Upper lobe of left lung (tissue), 6 donors: ENCODE measurements at regions not wholly inside any gene's neighbourhood (a gene's known extent, or its start where the extent isn't known, plus 50 kb on each side); places are given as distances from the start of the nearest gene placed in this dataset.
"Not testable (repeated sequence)": the region's sequence is repeated elsewhere in the genome, so short reads cannot be mapped to it uniquely, and the experiment has no call there.

ENCODE experiments used
- ATAC-seq, 2 donors: fragments of 200-7000 bp; cut with Tn5 transposase; one replicate each; pipeline ENCODE4 v1.9.1; 2022; ENCODE audit warnings: mild to moderate bottlenecking in 2 of 2, moderate library complexity in 2 of 2; ENCODE audit not compliant: low FRiP score in 2 of 2
- DNase-seq, 2 donors: peaks; one replicate each; pipeline ENCODE4 v3.0.0-alpha.2; 2019 to 2020
- H3K27ac ChIP-seq, 4 donors: fragments of 200-600 bp; sonication (generic); one replicate each; pipeline ENCODE4 v1.5.1; 2016 to 2019
- H3K27me3 ChIP-seq, 4 donors: fragments of 200-600 bp; sonication (generic); one replicate each; pipeline ENCODE4 v1.5.1; 2017 to 2019
- H3K36me3 ChIP-seq, 4 donors: fragments of 200-600 bp; sonication (generic); one replicate each; pipeline ENCODE4 v1.5.1; 2016 to 2019
- H3K4me1 ChIP-seq, 4 donors: fragments of 200-600 bp; sonication (generic); one replicate each; pipeline ENCODE4 v1.5.1; 2018 to 2019
- H3K4me3 ChIP-seq, 4 donors: fragments of 200-600 bp; sonication (generic); one replicate each; pipeline ENCODE4 v1.5.1; 2017 to 2019; ENCODE audit warnings: mild to moderate bottlenecking in 2 of 4, moderate library complexity in 1 of 4
- H3K9me3 ChIP-seq, 4 donors: fragments of 200-600 bp; sonication (generic); one replicate each; pipeline ENCODE4 v1.5.1; 2018 to 2019
- EP300 ChIP-seq, 4 donors: sonication (generic); formaldehyde crosslinking; IDR thresholded peaks; one replicate each; pipeline ENCODE4 v1.5.1; 2017; ENCODE audit warnings: antibody characterized with exemption in 4 of 4, control low read depth in 2 of 4
- POLR2A ChIP-seq, 4 donors: fragments of 450-650 bp; IDR thresholded peaks; one replicate each; pipeline ENCODE4 v1.5.1; 2016 to 2017; ENCODE audit warnings: antibody characterized with exemption in 4 of 4, mild to moderate bottlenecking in 2 of 4
- POLR2AphosphoS5 ChIP-seq, 2 donors: sonication (generic); formaldehyde crosslinking; IDR thresholded peaks; one replicate each; pipeline ENCODE4 v1.5.1; 2017; ENCODE audit warnings: antibody characterized with exemption in 2 of 2
- WGBS, 2 donors: methylation state at CpG; one replicate each; pipeline ENCODE4 v1.1.5; 2017 to 2018; 5-methylcytosine and 5-hydroxymethylcytosine counted together
- TF ChIP-seq, protein P1 (sequence below), 6 experiments: fragments of 450-650 bp in 4 of 6; fragments of 200-600 bp in 2 of 6; sonication (generic) in 2 of 6; IDR thresholded peaks; one replicate each; pipeline ENCODE4 v1.5.1; 2016 to 2019; ENCODE audit warnings: antibody characterized with exemption in 6 of 6
- donor health status: DM: no; HTN: no; CAD: no; lungs with moderate emphysema.
- donor health status: DM: no; HTN: yes; CAD: no; lungs with severe emphysema.

- no peak overlapping the region for H3K4me3 ChIP-seq
- no peaks in the 10 kb centered on the region for H3K36me3 ChIP-seq
- ATAC-seq (no peak), DNase-seq (no peak)
- 45 to 68% methylated on average over 2 of the region's 2 CpGs for WGBS, 2 donors
- TF ChIP-seq, protein P1, sequence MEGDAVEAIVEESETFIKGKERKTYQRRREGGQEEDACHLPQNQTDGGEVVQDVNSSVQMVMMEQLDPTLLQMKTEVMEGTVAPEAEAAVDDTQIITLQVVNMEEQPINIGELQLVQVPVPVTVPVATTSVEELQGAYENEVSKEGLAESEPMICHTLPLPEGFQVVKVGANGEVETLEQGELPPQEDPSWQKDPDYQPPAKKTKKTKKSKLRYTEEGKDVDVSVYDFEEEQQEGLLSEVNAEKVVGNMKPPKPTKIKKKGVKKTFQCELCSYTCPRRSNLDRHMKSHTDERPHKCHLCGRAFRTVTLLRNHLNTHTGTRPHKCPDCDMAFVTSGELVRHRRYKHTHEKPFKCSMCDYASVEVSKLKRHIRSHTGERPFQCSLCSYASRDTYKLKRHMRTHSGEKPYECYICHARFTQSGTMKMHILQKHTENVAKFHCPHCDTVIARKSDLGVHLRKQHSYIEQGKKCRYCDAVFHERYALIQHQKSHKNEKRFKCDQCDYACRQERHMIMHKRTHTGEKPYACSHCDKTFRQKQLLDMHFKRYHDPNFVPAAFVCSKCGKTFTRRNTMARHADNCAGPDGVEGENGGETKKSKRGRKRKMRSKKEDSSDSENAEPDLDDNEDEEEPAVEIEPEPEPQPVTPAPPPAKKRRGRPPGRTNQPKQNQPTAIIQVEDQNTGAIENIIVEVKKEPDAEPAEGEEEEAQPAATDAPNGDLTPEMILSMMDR (IDR thresholded peaks at IDR 0.05): no peak
- TF ChIP-seq POLR2A (IDR thresholded peaks at IDR 0.05): no peak
- no peak for TF ChIP-seq POLR2AphosphoS5 (IDR thresholded peaks at IDR 0.05)
- TF ChIP-seq EP300 (IDR thresholded peaks at IDR 0.05): no peak
- no peaks in the 10 kb centered on the region for H3K27me3 ChIP-seq
- H3K9me3 ChIP-seq: no peaks in the 10 kb centered on the region
- no peaks in the 10 kb centered on the region for H3K4me1 ChIP-seq
- H3K27ac ChIP-seq: no peak overlapping the region
Observed at GRCh38 chr7:11281953-11282352, 308.3 kb downstream of the PHF14 start.

DNA sequence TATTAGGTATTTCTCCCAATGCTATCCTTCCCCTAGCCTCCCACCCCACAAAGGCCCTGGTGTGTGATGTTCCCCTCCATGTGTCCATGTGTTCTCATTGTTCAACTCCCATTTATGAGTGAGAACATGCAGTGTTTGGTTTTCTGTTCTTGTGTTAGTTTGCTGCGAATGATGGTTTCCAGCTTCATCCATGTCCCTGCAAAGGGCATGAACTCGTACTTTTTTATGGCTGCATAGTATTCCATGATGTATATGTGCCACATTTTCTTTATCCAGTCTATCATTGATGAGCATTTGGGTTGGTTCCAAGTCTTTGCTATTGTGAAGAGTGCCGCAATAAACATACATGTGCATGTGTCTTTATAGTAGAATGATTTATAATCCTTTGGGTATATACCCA, 309.9 kb downstream of the PHF14 start:
- H3K27ac ChIP-seq, H3K4me3 ChIP-seq, H3K27me3 ChIP-seq, H3K36me3 ChIP-seq, DNase-seq, H3K4me1 ChIP-seq, H3K9me3 ChIP-seq, ATAC-seq: not testable (repeated sequence)
- 86 to 89% methylated on average over 3 of the region's 3 CpGs for WGBS, 2 donors

- DNase-seq: no peak
- no peaks in the 10 kb centered on the region for H3K4me1 ChIP-seq
- TF ChIP-seq EP300 (IDR thresholded peaks at IDR 0.05) (no peak), POLR2A (IDR thresholded peaks at IDR 0.05) (no peak), POLR2AphosphoS5 (IDR thresholded peaks at IDR 0.05) (no peak)
- TF ChIP-seq, protein P1 (IDR thresholded peaks at IDR 0.05): no peak
- no peaks in the 10 kb centered on the region for H3K9me3 ChIP-seq
- no peaks in the 10 kb centered on the region for H3K36me3 ChIP-seq
- no peak overlapping the region for H3K27ac ChIP-seq
- no peaks in the 10 kb centered on the region for H3K27me3 ChIP-seq
- ATAC-seq: no peak
- no peak overlapping the region for H3K4me3 ChIP-seq
- 60 to 63% methylated on average over 3 of the region's 3 CpGs for WGBS, 2 donors
Observed at GRCh38 chr7:11290863-11291262, 317.2 kb downstream of the PHF14 start.

DNA sequence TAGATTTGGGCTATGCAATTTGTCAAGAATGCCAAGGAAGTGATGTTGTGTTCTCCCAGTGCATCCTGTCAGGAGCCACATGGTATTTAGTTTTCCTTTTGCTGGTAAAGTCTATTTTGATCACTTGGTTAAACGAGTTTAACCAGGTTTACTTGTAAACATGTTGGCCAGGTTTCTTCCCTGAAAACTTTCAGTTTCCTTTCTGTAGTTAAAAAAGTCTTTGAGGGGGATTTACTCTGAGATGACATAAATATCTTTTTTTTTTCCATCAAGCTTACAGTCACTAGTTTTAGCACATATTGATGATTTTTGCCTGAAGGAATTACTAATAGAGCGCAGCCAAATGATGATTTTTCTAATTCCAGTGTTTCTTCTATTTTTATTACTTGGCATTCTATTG, 320.5 kb downstream of the PHF14 start:
- Histone ChIP-seq H3K36me3 (no peaks in the 10 kb centered on the region), H3K4me3 (no peak overlapping the region), H3K9me3 (no peaks in the 10 kb centered on the region), H3K4me1 (no peaks in the 10 kb centered on the region), H3K27ac (no peak overlapping the region), H3K27me3 (no peaks in the 10 kb centered on the region)
- WGBS, 2 donors: 56 to 69% methylated on average over 2 of the region's 2 CpGs
- no peak for ATAC-seq
- TF ChIP-seq POLR2A (IDR thresholded peaks at IDR 0.05) (no peak), POLR2AphosphoS5 (IDR thresholded peaks at IDR 0.05) (no peak), EP300 (IDR thresholded peaks at IDR 0.05) (no peak)
- TF ChIP-seq, protein P1 (IDR thresholded peaks at IDR 0.05): no peak
- no peak for DNase-seq

DNA sequence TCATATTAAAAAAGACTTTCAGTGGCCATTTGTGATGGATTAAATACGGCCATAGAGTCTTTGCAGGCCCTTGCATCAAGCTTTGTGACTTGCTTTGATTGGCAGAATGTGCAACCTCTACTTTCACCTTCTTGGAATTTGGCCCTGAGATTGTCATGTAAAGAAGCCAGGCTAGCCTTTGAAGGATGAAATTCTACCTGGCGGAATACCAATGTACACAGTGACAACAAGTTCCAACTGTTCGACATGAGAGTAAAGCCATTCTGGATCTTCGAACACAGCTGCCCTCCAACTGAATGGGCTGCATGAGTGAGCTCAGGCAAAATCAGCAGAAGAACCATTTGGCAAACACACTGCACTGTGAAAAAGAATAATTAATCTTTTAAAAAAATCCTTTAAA, 321.3 kb downstream of the PHF14 start:
- no peak overlapping the region for H3K27ac ChIP-seq
- 78 to 86% methylated on average over 4 of the region's 4 CpGs for WGBS, 2 donors
- H3K9me3 ChIP-seq: no peaks in the 10 kb centered on the region
- H3K27me3 ChIP-seq: no peaks in the 10 kb centered on the region
- no peak for TF ChIP-seq POLR2A (IDR thresholded peaks at IDR 0.05)
- no peaks in the 10 kb centered on the region for H3K36me3 ChIP-seq
- H3K4me1 ChIP-seq: no peaks in the 10 kb centered on the region
- H3K4me3 ChIP-seq: no peak overlapping the region
- ATAC-seq: no peak
- no peak for DNase-seq

DNA sequence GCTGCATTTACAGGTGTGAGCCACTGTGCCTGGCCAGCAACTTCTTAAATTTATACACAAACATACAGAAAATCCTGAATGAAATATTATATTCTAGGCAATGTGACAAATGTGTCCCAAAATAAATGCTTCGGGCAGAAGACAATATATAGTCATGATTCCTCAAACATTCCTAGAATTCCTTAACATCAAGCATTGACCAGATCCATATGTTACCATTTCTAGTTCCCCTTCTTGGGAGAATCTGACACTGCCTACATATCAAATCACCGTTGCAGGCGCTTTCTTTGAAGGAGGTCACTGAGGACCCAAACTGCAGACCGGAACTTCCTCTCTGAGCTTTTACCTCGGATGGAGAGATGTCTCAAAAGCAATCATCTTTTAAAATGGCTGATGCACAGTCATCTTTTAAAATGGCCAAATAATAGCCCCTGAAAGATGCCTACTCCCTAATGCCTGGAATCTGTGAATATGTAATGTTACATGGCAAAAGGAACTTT, 323.5 kb downstream of the PHF14 start:
- no peaks in the 10 kb centered on the region for H3K27me3 ChIP-seq
- TF ChIP-seq POLR2AphosphoS5 (IDR thresholded peaks at IDR 0.05) (no peak), EP300 (IDR thresholded peaks at IDR 0.05) (no peak), POLR2A (IDR thresholded peaks at IDR 0.05) (no peak)
- TF ChIP-seq, protein P1 (IDR thresholded peaks at IDR 0.05): no peak
- no peaks in the 10 kb centered on the region for H3K36me3 ChIP-seq
- H3K27ac ChIP-seq: no peak overlapping the region
- WGBS, 2 donors: 72 to 79% methylated on average over 5 of the region's 5 CpGs
- no peaks in the 10 kb centered on the region for H3K4me1 ChIP-seq
- DNase-seq: no peak
- no peak for ATAC-seq
- no peaks in the 10 kb centered on the region for H3K9me3 ChIP-seq
- no peak overlapping the region for H3K4me3 ChIP-seq
